Germinal center (tissue), 1 donor: ENCODE measurements at regions not wholly inside any gene's neighbourhood (a gene's known extent, or its start where the extent isn't known, plus 50 kb on each side); places are given as distances from the start of the nearest gene placed in this dataset.

Experiments used
- DNase-seq: peaks from one replicate; pipeline ENCODE4 v3.0.0; 2012; ENCODE audit warnings: mixed read lengths, low spot score

- DNase-seq: no peak
Measured at GRCh38 chr12:63319386-63319785, 168.4 kb upstream of the AVPR1A start.

- no peak for DNase-seq
Measured at GRCh38 chr12:63318933-63319332, 167.9 kb upstream of the AVPR1A start.

- DNase-seq: no peak
Measured at GRCh38 chr12:63318313-63318712, 167.3 kb upstream of the AVPR1A start.

- no peak for DNase-seq
Measured at GRCh38 chr12:63317880-63318279, 166.9 kb upstream of the AVPR1A start.

GRCh38 chr12:63317286-63317846 is 166.4 kb upstream of the AVPR1A start:
- DNase-seq: no peak

- DNase-seq: no peak
Measured at GRCh38 chr12:63313139-63313538, 162.1 kb upstream of the AVPR1A start.

- no peak for DNase-seq
Measured at GRCh38 chr12:63308671-63309070, 157.7 kb upstream of the AVPR1A start.

- DNase-seq: no peak
Measured at GRCh38 chr12:63307849-63308248, 156.8 kb upstream of the AVPR1A start.

GRCh38 chr12:63305901-63306875 is 155.2 kb upstream of the AVPR1A start:
- DNase-seq: no peak

- no peak for DNase-seq
Measured at GRCh38 chr12:63304887-63305316, 153.9 kb upstream of the AVPR1A start.

- DNase-seq: no peak
Measured at GRCh38 chr12:63302941-63303536, 152.0 kb upstream of the AVPR1A start.

- no peak for DNase-seq
Measured at GRCh38 chr12:63302269-63302940, 151.4 kb upstream of the AVPR1A start.

GRCh38 chr12:63301311-63301710 is 150.3 kb upstream of the AVPR1A start:
- no peak for DNase-seq

GRCh38 chr12:63298386-63298930 is 147.5 kb upstream of the AVPR1A start:
- DNase-seq: no peak

GRCh38 chr12:63294327-63294632 is 143.3 kb upstream of the AVPR1A start:
- DNase-seq: no peak

- no peak for DNase-seq
Measured at GRCh38 chr12:63292471-63293221, 141.6 kb upstream of the AVPR1A start.

- no peak for DNase-seq
Measured at GRCh38 chr12:63276537-63277365, 125.8 kb upstream of the AVPR1A start.

- no peak for DNase-seq
Measured at GRCh38 chr12:63266988-63267387, 116.0 kb upstream of the AVPR1A start.

GRCh38 chr12:63264629-63265028 is 113.6 kb upstream of the AVPR1A start:
- DNase-seq: no peak

GRCh38 chr12:63250486-63250885 is 99.5 kb upstream of the AVPR1A start:
- no peak for DNase-seq

- DNase-seq: no peak
Measured at GRCh38 chr12:63238892-63239291, 87.9 kb upstream of the AVPR1A start.
